DND-41 (cell line): ENCODE measurements at regions not wholly inside any gene's neighbourhood (a gene's known extent, or its start where the extent isn't known, plus 50 kb on each side); places are given as distances from the start of the nearest gene placed in this dataset.

ENCODE experiments used
- ATAC-seq: fragments of 200-7000 bp; cut with Tn5 transposase; 3 replicates; pipeline ENCODE4 v1.9.1; 2021; ENCODE audit warnings: low read depth; ENCODE audit not compliant: insufficient read depth
- DNase-seq: peaks from one replicate; pipeline ENCODE4 v3.0.0-alpha.2; 2020
- H2AFZ ChIP-seq: 2 replicates; pipeline ENCODE4 v1.6.0; 2012; ENCODE audit warnings: low read depth, low read length
- H3K27ac ChIP-seq: 2 replicates; pipeline ENCODE4 v1.5.1; 2012; ENCODE audit warnings: low read length, inconsistent platforms
- H3K27me3 ChIP-seq: fragments of 200-600 bp; sonication (generic); 2 replicates; pipeline ENCODE4 v1.6.0; 2012; ENCODE audit warnings: low read length, mild to moderate bottlenecking, inconsistent platforms; ENCODE audit not compliant: insufficient read depth, poor library complexity
- H3K36me3 ChIP-seq: 2 replicates; pipeline ENCODE4 v1.5.1; 2012; ENCODE audit warnings: low read length, inconsistent platforms; ENCODE audit not compliant: insufficient read depth
- H3K4me1 ChIP-seq: 2 replicates; pipeline ENCODE4 v1.5.1; 2012; ENCODE audit warnings: mild to moderate bottlenecking, low read length; ENCODE audit not compliant: insufficient read depth
- H3K4me2 ChIP-seq: 2 replicates; pipeline ENCODE4 v1.6.0; 2012; ENCODE audit warnings: mild to moderate bottlenecking, moderate library complexity, low read length, inconsistent platforms; ENCODE audit not compliant: insufficient read depth
- H3K4me3 ChIP-seq, 2 experiments: fragments of 200-600 bp in 1 of 2; shearing (Covaris generic) in 1 of 2; 2 replicates each; pipeline ENCODE4 v1.5.1; 2012 to 2016; ENCODE audit warnings: inconsistent platforms in 2 of 2, low read length in 2 of 2, mild to moderate bottlenecking in 2 of 2, low read depth in 1 of 2, moderate library complexity in 1 of 2
- H3K79me2 ChIP-seq: 2 replicates; pipeline ENCODE4 v1.6.0; 2012; ENCODE audit warnings: low read length, inconsistent platforms; ENCODE audit not compliant: insufficient read depth
- H3K9ac ChIP-seq: 2 replicates; pipeline ENCODE4 v1.6.0; 2012; ENCODE audit warnings: low read depth, mild to moderate bottlenecking, inconsistent platforms, low read length, moderate library complexity
- H3K9me3 ChIP-seq: 2 replicates; pipeline ENCODE4 v1.5.1; 2012; ENCODE audit warnings: low read length, moderate library complexity, mild to moderate bottlenecking, inconsistent platforms; ENCODE audit not compliant: insufficient read depth, severe bottlenecking
- H4K20me1 ChIP-seq: 2 replicates; pipeline ENCODE4 v1.6.0; 2012; ENCODE audit warnings: low read length; ENCODE audit not compliant: insufficient read depth
- EZH2 ChIP-seq: IDR thresholded peaks from 3 replicates; pipeline ENCODE4 v1.6.1; 2012; ENCODE audit warnings: borderline replicate concordance, low read depth, mild to moderate bottlenecking, moderate library complexity, low read length, inconsistent platforms; ENCODE audit not compliant: severe bottlenecking
- TF ChIP-seq, protein P1 (sequence below): IDR thresholded peaks from 2 replicates; pipeline ENCODE4 v1.5.1; 2012; ENCODE audit warnings: borderline replicate concordance, low read length, moderate library complexity, mild to moderate bottlenecking; ENCODE audit not compliant: poor library complexity, severe bottlenecking; ENCODE audit errors: extremely low read depth

DNA sequence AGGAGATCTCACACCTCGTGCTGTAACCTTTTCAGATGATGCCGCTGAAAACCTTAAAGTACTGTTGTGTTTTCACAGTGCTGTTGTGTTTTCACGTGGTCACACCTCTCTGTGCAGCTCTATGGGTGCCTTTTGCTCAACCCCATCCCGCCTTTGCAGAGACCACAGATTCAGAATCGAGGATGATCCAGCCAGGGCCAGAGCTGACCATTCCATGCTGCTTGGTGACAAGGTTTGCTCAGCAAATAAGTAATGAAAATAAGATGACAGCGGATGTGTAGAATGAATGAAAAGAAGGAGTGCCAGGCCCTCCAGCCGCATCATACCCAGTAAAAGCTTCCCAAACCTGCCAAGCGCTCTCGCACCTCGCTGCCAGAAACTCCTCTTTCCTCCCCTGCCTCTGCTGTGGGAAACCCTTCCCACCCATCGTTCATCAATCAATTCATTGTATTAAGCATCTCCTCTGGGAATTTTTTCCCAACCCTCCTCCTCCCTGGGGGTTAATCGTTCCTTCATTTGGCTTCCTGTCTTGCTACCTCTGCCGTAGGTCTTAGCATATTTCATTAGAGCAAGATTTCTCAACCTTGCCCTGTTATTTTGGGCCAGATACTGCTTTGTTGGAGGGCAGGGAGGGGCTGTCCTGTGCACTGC lies 93.4 kb upstream of the CRHR1 start:
- H3K4me3 ChIP-seq: no peak overlapping the region
- H3K9ac ChIP-seq: no peak overlapping the region
- H3K4me1 ChIP-seq: no peaks in the 10 kb centered on the region
- H3K4me2 ChIP-seq: no peak overlapping the region
- H4K20me1 ChIP-seq: 0 out of 2 replicates have a peak, but pooled peaks cover 3% of the 10 kb centered on the region
- no peak overlapping the region for H2AFZ ChIP-seq
- H3K27ac ChIP-seq: no peak overlapping the region
- ATAC-seq (no peak), DNase-seq (no peak)
- no peak for TF ChIP-seq EZH2
- TF ChIP-seq, protein P1, sequence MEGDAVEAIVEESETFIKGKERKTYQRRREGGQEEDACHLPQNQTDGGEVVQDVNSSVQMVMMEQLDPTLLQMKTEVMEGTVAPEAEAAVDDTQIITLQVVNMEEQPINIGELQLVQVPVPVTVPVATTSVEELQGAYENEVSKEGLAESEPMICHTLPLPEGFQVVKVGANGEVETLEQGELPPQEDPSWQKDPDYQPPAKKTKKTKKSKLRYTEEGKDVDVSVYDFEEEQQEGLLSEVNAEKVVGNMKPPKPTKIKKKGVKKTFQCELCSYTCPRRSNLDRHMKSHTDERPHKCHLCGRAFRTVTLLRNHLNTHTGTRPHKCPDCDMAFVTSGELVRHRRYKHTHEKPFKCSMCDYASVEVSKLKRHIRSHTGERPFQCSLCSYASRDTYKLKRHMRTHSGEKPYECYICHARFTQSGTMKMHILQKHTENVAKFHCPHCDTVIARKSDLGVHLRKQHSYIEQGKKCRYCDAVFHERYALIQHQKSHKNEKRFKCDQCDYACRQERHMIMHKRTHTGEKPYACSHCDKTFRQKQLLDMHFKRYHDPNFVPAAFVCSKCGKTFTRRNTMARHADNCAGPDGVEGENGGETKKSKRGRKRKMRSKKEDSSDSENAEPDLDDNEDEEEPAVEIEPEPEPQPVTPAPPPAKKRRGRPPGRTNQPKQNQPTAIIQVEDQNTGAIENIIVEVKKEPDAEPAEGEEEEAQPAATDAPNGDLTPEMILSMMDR: no peak
- H3K36me3 ChIP-seq: no peaks in the 10 kb centered on the region
- H3K9me3 ChIP-seq: no peaks in the 10 kb centered on the region
- H3K79me2 ChIP-seq: no peaks in the 10 kb centered on the region
- H3K27me3 ChIP-seq: peaks cover 13% of the 10 kb centered on the region

DNA sequence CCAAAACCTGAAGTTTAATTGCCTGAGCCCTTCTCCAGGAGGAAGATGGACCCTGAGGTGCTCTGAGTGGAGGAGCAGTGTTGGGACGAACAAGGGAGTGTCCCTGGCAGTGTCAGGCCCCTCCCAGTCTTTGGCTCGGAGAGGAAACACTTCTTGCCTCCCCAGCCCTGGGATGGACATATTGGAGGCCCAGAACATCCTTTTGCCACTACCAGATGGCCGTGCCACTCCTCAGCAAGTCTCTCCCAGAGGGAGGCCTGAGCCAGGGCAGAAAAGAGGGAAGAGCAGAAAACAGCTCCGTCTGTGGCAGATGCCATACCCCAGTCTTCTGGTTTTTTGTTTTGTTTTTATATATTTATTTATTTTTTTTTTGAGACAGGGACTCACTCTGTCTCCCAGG lies 91.5 kb upstream of the CRHR1 start:
- no peak for TF ChIP-seq EZH2
- no peak overlapping the region for H3K4me2 ChIP-seq
- ATAC-seq (no peak), DNase-seq (no peak)
- H3K4me3 ChIP-seq: no peak overlapping the region
- H3K9ac ChIP-seq: no peak overlapping the region
- peaks cover 13% of the 10 kb centered on the region for H3K27me3 ChIP-seq
- no peaks in the 10 kb centered on the region for H3K36me3 ChIP-seq
- H2AFZ ChIP-seq: no peak overlapping the region
- 0 out of 2 replicates have a peak, but pooled peaks cover 3% of the 10 kb centered on the region for H4K20me1 ChIP-seq
- no peak overlapping the region for H3K27ac ChIP-seq
- no peaks in the 10 kb centered on the region for H3K9me3 ChIP-seq
- no peaks in the 10 kb centered on the region for H3K79me2 ChIP-seq
- no peaks in the 10 kb centered on the region for H3K4me1 ChIP-seq

DNA sequence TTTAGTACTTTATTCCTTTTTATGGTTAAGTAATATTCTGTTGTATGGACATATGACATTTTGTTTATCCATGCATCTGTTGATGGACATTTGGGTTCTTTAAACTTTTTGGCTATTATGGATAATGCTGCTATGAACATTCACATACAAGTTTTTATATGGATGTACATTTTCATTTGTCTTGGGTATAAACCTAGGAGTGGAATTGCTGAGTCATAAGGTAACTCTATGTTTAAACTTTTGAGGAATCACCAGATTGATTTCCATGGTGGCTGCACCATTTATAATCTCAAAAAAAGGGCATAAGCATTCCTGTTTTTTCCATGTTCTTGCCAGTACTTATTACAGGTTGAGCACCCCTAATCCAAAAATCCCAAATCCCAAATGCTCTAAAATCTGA lies 90.3 kb upstream of the CRHR1 start:
- Histone ChIP-seq H3K27me3 (peaks cover 10% of the 10 kb centered on the region), H3K79me2 (no peaks in the 10 kb centered on the region), H3K9me3 (no peaks in the 10 kb centered on the region), H3K4me2 (no peak overlapping the region), H3K36me3 (no peaks in the 10 kb centered on the region), H3K27ac (no peak overlapping the region), H2AFZ (no peak overlapping the region), H3K4me1 (no peaks in the 10 kb centered on the region), H3K4me3 (no peak overlapping the region), H3K9ac (no peak overlapping the region), H4K20me1 (no peaks in the 10 kb centered on the region)
- DNase-seq (no peak), ATAC-seq (no peak)
- TF ChIP-seq EZH2: no peak
- TF ChIP-seq, protein P1: no peak

DNA sequence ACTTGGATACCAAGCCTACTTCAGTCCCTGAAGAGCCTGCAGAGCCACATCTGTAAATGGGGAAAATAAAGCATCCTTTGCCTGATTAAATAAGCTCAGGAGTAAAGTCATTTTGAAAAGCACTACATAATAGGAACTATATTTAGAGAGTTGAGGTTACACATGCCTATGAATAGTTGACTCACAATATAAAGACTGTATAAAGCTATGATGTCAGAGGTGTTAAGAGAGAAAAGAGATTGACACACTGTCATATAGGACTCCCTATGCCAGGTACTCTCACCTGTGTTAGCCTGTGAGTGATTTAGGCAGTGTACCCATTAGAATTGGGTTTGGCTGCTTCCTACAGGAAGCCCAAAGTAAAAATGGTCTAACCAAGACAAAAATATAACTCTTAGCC lies 87.7 kb upstream of the CRHR1 start:
- TF ChIP-seq, protein P1: no peak
- no peak for TF ChIP-seq EZH2
- H3K27me3 ChIP-seq: peaks cover 12% of the 10 kb centered on the region
- ATAC-seq: no peak
- H3K9me3 ChIP-seq: no peaks in the 10 kb centered on the region
- no peaks in the 10 kb centered on the region for H4K20me1 ChIP-seq
- H2AFZ ChIP-seq: no peak overlapping the region
- H3K79me2 ChIP-seq: no peaks in the 10 kb centered on the region
- no peak overlapping the region for H3K4me2 ChIP-seq
- H3K36me3 ChIP-seq: no peaks in the 10 kb centered on the region
- no peaks in the 10 kb centered on the region for H3K4me1 ChIP-seq
- H3K9ac ChIP-seq: no peak overlapping the region
- DNase-seq: no peak
- no peak overlapping the region for H3K4me3 ChIP-seq
- no peak overlapping the region for H3K27ac ChIP-seq
